Stimulated activated CD4-positive, alpha-beta T cell treated with anti-CD3 and anti-CD28 coated beads, Interleukin-1b, Interleukin-23, amount 100 ng/mL, for 24 hours (primary cell): ENCODE measurements at regions not wholly inside any gene's neighbourhood (a gene's known extent, or its start where the extent isn't known, plus 50 kb on each side); places are given as distances from the start of the nearest gene placed in this dataset.
"Not testable (repeated sequence)": the region's sequence is repeated elsewhere in the genome, so short reads cannot be mapped to it uniquely, and the experiment has no call there.

ENCODE experiments used
- DNase-seq, 4 experiments: peaks; one replicate each; pipeline ENCODE4 v3.0.0-alpha.2; 2020; ENCODE audit warnings: low read depth in 4 of 4, low spot score in 1 of 4

GRCh38 chrX:115702982-115703381, 142.0 kb downstream of the PLS3 start:
- no peak for DNase-seq

DNA sequence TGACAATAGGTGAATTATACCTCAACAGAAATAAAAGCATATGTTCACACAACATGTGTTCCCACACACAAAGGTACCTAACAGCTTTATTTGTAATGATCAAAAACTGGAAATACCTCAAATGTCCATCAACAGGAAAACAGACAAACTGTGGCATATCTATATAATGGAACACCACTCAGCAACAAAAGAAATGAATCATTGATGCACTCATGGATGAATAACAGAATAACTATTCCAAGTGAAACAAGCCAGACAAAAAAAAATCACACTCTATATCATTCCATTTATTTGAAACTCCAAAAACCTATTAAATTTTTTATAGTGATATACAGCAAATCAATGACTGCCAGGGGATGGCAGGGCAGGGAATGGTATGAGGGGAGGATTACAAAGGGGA, 148.1 kb downstream of the PLS3 start:
- no peak for DNase-seq

GRCh38 chrX:115712484-115712883, 151.5 kb downstream of the PLS3 start:
- no peak for DNase-seq

GRCh38 chrX:115713460-115713859, 152.5 kb downstream of the PLS3 start:
- no peak for DNase-seq

DNA sequence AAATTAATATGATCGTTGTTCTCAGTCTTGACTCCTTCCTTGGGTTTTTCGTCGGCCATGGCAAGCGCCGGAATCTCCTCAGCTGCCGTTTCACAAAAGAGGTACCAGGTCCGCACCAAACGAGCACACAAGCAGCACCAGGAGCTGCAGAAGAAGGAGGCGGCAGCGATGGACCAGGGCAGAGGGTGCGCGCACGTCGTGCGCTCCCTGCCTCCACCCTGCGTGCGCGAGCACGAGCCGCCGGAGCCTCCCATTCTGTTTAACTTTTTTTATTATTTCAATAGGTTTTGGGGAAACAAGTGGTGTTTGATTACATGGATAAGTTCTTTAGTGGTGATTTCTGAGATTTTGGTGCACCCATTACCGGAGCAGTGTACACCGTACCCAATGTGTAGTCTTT, 158.2 kb downstream of the PLS3 start:
- no peak for DNase-seq

GRCh38 chrX:115722724-115723433, 161.9 kb downstream of the PLS3 start:
- DNase-seq: not testable (repeated sequence)

GRCh38 chrX:115725370-115725769, 164.4 kb downstream of the PLS3 start:
- not testable (repeated sequence) for DNase-seq

DNA sequence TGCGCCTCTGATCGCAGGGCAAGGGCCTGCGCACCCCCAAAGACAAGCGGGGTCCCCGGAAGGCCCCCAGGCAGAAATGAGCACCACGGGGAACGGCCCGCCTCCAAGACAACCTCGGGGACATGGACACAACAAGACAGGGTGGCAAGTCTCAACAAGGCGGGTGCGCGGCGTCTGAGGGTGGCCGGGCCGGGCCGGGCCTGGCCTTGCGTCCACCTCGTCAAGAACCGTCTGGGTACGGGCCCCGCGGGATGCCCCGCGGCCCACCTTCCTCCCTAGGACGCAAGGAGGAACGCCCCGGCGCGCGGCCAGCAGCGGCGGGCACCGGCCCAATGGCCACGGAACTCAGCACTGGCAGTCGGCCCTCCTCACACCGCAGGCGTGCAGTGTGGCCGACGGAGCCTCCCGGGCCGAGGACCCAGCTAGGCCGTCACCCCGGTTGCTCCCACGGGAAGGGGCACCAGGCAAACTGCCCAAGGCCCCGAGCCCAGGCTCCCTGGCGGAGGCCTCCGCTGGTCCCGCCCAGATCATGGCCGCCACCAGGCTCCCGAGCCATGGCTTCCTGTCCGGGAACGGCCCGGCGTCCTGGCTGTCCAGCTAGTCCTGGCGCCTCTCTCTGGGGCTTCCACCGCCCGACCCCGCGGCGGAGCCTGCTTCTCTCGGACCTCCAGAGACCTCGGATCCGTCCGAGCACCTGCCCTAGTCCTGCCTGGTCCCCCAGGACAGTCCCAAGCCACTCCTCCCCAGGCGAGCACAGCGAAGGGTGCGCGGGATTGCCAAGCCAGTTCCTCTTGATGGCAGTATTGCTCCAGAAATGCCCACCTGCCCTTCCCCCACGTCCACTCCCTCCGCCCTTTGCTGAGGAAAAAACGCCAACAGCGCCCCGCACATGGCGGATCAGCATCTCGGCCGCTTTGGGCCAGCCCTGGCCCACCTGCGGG, 167.1 kb downstream of the PLS3 start:
- DNase-seq: peak in 1 of 4 experiments; percentile 20

DNA sequence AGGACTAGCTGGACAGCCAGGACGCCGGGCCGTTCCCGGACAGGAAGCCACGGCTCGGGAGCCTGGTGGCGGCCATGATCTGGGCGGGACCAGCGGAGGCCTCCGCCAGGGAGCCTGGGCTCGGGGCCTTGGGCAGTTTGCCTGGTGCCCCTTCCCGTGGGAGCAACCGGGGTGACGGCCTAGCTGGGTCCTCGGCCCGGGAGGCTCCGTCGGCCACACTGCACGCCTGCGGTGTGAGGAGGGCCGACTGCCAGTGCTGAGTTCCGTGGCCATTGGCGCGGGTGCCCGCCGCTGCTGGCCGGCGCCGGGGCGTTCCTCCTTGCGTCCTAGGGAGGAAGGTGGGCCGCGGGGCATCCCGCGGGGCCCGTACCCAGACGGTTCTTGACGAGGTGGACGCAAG, 171.6 kb downstream of the PLS3 start:
- DNase-seq: not testable (repeated sequence)

DNA sequence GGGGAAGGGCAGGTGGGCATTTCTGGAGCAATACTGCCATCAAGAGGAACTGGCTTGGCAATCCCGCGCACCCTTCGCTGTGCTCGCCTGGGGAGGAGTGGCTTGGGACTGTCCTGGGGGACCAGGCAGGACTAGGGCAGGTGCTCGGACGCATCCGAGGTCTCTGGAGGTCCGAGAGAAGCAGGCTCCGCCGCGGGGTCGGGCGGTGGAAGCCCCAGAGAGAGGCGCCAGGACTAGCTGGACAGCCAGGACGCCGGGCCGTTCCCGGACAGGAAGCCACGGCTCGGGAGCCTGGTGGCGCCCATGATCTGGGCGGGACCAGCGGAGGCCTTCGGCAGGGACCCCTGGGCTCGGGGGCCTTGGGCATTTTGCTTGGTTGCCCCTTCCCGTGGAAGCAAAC, 174.3 kb downstream of the PLS3 start:
- DNase-seq: not testable (repeated sequence)
